H1 (cell line): ENCODE measurements at regions not wholly inside any gene's neighbourhood (a gene's known extent, or its start where the extent isn't known, plus 50 kb on each side); places are given as distances from the start of the nearest gene placed in this dataset.

Source experiments
- ATF2 ChIP-seq: IDR thresholded peaks from 2 replicates; pipeline ENCODE4 v1.6.1; 2012; ENCODE audit warnings: low read length, inconsistent platforms
- BRCA1 ChIP-seq: IDR thresholded peaks from 2 replicates; pipeline ENCODE4 v1.6.1; 2012; ENCODE audit warnings: low read depth, low read length, improper control_type of control experiment
- CHD1 ChIP-seq: IDR thresholded peaks from 2 replicates; pipeline ENCODE4 v1.6.1; 2012; ENCODE audit warnings: low read depth, low read length, improper control_type of control experiment
- CREB1 ChIP-seq: IDR thresholded peaks from 2 replicates; pipeline ENCODE4 v1.6.1; 2012; ENCODE audit warnings: inconsistent platforms
- GTF2F1 ChIP-seq: IDR thresholded peaks from 2 replicates; pipeline ENCODE4 v1.6.1; 2012; ENCODE audit warnings: low read depth, low read length, improper control_type of control experiment, borderline replicate concordance
- JUND ChIP-seq: IDR thresholded peaks from 2 replicates; pipeline ENCODE4 v1.6.1; 2011; ENCODE audit warnings: mild to moderate bottlenecking, improper control_type of control experiment, low read length
- SIX5 ChIP-seq: IDR thresholded peaks from 2 replicates; pipeline ENCODE4 v1.6.1; 2011; ENCODE audit warnings: mild to moderate bottlenecking, low read depth, low read length
- TF ChIP-seq, protein P1 (sequence below): fragments of 300-600 bp; sonication (generic); IDR thresholded peaks from 2 replicates; pipeline ENCODE4 v1.7.1; 2012; ENCODE audit warnings: low read length, moderate library complexity, mild to moderate bottlenecking, inconsistent platforms; ENCODE audit not compliant: insufficient replicate concordance
- TF ChIP-seq, protein P2 (sequence below): IDR thresholded peaks from 2 replicates; pipeline ENCODE4 v1.6.1; 2011; ENCODE audit warnings: low read length, improper control_type of control experiment

DNA sequence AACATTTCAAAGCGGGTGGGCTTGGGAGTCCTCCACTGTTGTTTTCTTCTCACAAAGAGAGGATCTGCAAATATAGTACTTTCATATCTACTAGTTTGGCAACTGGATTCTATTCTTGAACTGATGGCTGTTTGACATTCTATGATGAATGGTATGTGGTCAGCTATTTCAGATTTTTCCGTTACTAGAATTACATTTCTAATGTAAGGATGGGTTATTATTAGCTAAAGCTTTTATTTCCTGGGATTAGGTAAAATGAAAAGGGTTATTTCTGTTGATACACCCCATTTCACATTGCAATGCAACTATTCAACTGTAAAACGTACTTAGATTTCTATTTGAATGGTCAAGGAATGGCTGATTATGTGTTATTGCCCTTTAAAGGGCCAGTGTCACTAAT is 629.7 kb downstream of the DACH1 start (continued):
- TF ChIP-seq, protein P1, sequence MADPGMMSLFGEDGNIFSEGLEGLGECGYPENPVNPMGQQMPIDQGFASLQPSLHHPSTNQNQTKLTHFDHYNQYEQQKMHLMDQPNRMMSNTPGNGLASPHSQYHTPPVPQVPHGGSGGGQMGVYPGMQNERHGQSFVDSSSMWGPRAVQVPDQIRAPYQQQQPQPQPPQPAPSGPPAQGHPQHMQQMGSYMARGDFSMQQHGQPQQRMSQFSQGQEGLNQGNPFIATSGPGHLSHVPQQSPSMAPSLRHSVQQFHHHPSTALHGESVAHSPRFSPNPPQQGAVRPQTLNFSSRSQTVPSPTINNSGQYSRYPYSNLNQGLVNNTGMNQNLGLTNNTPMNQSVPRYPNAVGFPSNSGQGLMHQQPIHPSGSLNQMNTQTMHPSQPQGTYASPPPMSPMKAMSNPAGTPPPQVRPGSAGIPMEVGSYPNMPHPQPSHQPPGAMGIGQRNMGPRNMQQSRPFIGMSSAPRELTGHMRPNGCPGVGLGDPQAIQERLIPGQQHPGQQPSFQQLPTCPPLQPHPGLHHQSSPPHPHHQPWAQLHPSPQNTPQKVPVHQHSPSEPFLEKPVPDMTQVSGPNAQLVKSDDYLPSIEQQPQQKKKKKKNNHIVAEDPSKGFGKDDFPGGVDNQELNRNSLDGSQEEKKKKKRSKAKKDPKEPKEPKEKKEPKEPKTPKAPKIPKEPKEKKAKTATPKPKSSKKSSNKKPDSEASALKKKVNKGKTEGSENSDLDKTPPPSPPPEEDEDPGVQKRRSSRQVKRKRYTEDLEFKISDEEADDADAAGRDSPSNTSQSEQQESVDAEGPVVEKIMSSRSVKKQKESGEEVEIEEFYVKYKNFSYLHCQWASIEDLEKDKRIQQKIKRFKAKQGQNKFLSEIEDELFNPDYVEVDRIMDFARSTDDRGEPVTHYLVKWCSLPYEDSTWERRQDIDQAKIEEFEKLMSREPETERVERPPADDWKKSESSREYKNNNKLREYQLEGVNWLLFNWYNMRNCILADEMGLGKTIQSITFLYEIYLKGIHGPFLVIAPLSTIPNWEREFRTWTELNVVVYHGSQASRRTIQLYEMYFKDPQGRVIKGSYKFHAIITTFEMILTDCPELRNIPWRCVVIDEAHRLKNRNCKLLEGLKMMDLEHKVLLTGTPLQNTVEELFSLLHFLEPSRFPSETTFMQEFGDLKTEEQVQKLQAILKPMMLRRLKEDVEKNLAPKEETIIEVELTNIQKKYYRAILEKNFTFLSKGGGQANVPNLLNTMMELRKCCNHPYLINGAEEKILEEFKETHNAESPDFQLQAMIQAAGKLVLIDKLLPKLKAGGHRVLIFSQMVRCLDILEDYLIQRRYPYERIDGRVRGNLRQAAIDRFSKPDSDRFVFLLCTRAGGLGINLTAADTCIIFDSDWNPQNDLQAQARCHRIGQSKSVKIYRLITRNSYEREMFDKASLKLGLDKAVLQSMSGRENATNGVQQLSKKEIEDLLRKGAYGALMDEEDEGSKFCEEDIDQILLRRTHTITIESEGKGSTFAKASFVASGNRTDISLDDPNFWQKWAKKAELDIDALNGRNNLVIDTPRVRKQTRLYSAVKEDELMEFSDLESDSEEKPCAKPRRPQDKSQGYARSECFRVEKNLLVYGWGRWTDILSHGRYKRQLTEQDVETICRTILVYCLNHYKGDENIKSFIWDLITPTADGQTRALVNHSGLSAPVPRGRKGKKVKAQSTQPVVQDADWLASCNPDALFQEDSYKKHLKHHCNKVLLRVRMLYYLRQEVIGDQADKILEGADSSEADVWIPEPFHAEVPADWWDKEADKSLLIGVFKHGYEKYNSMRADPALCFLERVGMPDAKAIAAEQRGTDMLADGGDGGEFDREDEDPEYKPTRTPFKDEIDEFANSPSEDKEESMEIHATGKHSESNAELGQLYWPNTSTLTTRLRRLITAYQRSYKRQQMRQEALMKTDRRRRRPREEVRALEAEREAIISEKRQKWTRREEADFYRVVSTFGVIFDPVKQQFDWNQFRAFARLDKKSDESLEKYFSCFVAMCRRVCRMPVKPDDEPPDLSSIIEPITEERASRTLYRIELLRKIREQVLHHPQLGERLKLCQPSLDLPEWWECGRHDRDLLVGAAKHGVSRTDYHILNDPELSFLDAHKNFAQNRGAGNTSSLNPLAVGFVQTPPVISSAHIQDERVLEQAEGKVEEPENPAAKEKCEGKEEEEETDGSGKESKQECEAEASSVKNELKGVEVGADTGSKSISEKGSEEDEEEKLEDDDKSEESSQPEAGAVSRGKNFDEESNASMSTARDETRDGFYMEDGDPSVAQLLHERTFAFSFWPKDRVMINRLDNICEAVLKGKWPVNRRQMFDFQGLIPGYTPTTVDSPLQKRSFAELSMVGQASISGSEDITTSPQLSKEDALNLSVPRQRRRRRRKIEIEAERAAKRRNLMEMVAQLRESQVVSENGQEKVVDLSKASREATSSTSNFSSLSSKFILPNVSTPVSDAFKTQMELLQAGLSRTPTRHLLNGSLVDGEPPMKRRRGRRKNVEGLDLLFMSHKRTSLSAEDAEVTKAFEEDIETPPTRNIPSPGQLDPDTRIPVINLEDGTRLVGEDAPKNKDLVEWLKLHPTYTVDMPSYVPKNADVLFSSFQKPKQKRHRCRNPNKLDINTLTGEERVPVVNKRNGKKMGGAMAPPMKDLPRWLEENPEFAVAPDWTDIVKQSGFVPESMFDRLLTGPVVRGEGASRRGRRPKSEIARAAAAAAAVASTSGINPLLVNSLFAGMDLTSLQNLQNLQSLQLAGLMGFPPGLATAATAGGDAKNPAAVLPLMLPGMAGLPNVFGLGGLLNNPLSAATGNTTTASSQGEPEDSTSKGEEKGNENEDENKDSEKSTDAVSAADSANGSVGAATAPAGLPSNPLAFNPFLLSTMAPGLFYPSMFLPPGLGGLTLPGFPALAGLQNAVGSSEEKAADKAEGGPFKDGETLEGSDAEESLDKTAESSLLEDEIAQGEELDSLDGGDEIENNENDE: no peak
- no peak for TF ChIP-seq SIX5
- TF ChIP-seq CREB1: no peak
- TF ChIP-seq GTF2F1: no peak
- TF ChIP-seq, protein P2, sequence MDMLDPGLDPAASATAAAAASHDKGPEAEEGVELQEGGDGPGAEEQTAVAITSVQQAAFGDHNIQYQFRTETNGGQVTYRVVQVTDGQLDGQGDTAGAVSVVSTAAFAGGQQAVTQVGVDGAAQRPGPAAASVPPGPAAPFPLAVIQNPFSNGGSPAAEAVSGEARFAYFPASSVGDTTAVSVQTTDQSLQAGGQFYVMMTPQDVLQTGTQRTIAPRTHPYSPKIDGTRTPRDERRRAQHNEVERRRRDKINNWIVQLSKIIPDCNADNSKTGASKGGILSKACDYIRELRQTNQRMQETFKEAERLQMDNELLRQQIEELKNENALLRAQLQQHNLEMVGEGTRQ: no peak
- no peak for TF ChIP-seq CHD1
- TF ChIP-seq BRCA1: no peak
- no peak for TF ChIP-seq JUND
- TF ChIP-seq ATF2: no peak
